ENCODE measurements at regions not wholly inside any gene's neighbourhood (a gene's known extent, or its start where the extent isn't known, plus 50 kb on each side); places are given as distances from the start of the nearest gene placed in this dataset.

- TF ChIP-seq CTCF (IDR thresholded peaks at IDR 0.05) (no peak), POLR2A (IDR thresholded peaks at IDR 0.05) (no peak), POLR2AphosphoS5 (IDR thresholded peaks at IDR 0.05) (no peak), EP300 (IDR thresholded peaks at IDR 0.05; ENCODE audit: low read depth) (no peak)
These were observed 170.0 kb downstream of the CENPC start for GRCh38 chr4:67375291-67375690.
